Activated T-helper 17 cell treated with anti-CD3 and anti-CD28 coated beads, Interleukin-2, amount 50 U/mL, for 72 hours (primary cell): ENCODE measurements at regions not wholly inside any gene's neighbourhood (a gene's known extent, or its start where the extent isn't known, plus 50 kb on each side); places are given as distances from the start of the nearest gene placed in this dataset.

ENCODE experiments used
- ATAC-seq: fragments of 150-1000 bp; cut with Tn5 transposase; replicated peaks from 2 replicates; pipeline ENCODE4 v1.10.0; 2021; ENCODE audit warnings: mild to moderate bottlenecking, moderate library complexity
- H3K27ac Mint-ChIP-seq: one replicate; pipeline ENCODE4 v1.8.0; 2022; ENCODE audit warnings: mixed read lengths
- H3K27me3 Mint-ChIP-seq: one replicate; pipeline ENCODE4 v1.8.0; 2022; ENCODE audit warnings: mixed read lengths
- H3K36me3 Mint-ChIP-seq: one replicate; pipeline ENCODE4 v1.8.0; 2022; ENCODE audit warnings: low read depth, mild to moderate bottlenecking, mixed read lengths
- H3K4me1 Mint-ChIP-seq: one replicate; pipeline ENCODE4 v1.8.0; 2022; ENCODE audit warnings: mixed read lengths
- H3K4me3 Mint-ChIP-seq: one replicate; pipeline ENCODE4 v1.8.0; 2022; ENCODE audit warnings: mild to moderate bottlenecking, mixed read lengths
- H3K9me3 Mint-ChIP-seq: one replicate; pipeline ENCODE4 v1.8.0; 2022; ENCODE audit warnings: mixed read lengths

GRCh38 chr6:132954936-132955335 lies 140.6 kb downstream of the RPS12 start:
- H3K9me3 Mint-ChIP-seq: no peaks in the 10 kb centered on the region
- H3K27ac Mint-ChIP-seq: no peak overlapping the region
- no peak for ATAC-seq
- no peaks in the 10 kb centered on the region for H3K4me1 Mint-ChIP-seq
- no peak overlapping the region for H3K4me3 Mint-ChIP-seq
- peaks cover 29% of the 10 kb centered on the region for H3K27me3 Mint-ChIP-seq
- no peaks in the 10 kb centered on the region for H3K36me3 Mint-ChIP-seq

- no peak overlapping the region for H3K27ac Mint-ChIP-seq
- no peaks in the 10 kb centered on the region for H3K4me1 Mint-ChIP-seq
Measured at GRCh38 chr6:132959639-132960326, 145.4 kb downstream of the RPS12 start.

GRCh38 chr6:132960720-132961119 lies 146.4 kb downstream of the RPS12 start:
- H3K4me1 Mint-ChIP-seq: no peaks in the 10 kb centered on the region
- no peaks in the 10 kb centered on the region for H3K9me3 Mint-ChIP-seq
- no peaks in the 10 kb centered on the region for H3K36me3 Mint-ChIP-seq
- H3K27ac Mint-ChIP-seq: no peak overlapping the region
- ATAC-seq: no peak
- peaks cover 34% of the 10 kb centered on the region for H3K27me3 Mint-ChIP-seq
- no peak overlapping the region for H3K4me3 Mint-ChIP-seq

More at GRCh38 chr6:132959639-132960326, 145.4 kb downstream of the RPS12 start:
- ATAC-seq: no peak
- Mint-ChIP-seq H3K9me3 (no peaks in the 10 kb centered on the region), H3K27me3 (peaks cover 37% of the 10 kb centered on the region), H3K36me3 (no peaks in the 10 kb centered on the region), H3K4me3 (no peak overlapping the region)

- ATAC-seq: no peak
- no peak overlapping the region for H3K27ac Mint-ChIP-seq
- H3K36me3 Mint-ChIP-seq: no peaks in the 10 kb centered on the region
- no peaks in the 10 kb centered on the region for H3K9me3 Mint-ChIP-seq
- H3K27me3 Mint-ChIP-seq: peaks cover 34% of the 10 kb centered on the region
- H3K4me3 Mint-ChIP-seq: no peak overlapping the region
- H3K4me1 Mint-ChIP-seq: no peaks in the 10 kb centered on the region
Measured at GRCh38 chr6:132961122-132961521, 146.8 kb downstream of the RPS12 start.

- Mint-ChIP-seq H3K27ac (no peak overlapping the region), H3K4me1 (no peaks in the 10 kb centered on the region), H3K36me3 (no peaks in the 10 kb centered on the region), H3K9me3 (no peaks in the 10 kb centered on the region), H3K27me3 (peaks cover 34% of the 10 kb centered on the region), H3K4me3 (no peak overlapping the region)
- peak; percentile 3 for ATAC-seq
Measured at GRCh38 chr6:132961610-132962009, 147.2 kb downstream of the RPS12 start.

DNA sequence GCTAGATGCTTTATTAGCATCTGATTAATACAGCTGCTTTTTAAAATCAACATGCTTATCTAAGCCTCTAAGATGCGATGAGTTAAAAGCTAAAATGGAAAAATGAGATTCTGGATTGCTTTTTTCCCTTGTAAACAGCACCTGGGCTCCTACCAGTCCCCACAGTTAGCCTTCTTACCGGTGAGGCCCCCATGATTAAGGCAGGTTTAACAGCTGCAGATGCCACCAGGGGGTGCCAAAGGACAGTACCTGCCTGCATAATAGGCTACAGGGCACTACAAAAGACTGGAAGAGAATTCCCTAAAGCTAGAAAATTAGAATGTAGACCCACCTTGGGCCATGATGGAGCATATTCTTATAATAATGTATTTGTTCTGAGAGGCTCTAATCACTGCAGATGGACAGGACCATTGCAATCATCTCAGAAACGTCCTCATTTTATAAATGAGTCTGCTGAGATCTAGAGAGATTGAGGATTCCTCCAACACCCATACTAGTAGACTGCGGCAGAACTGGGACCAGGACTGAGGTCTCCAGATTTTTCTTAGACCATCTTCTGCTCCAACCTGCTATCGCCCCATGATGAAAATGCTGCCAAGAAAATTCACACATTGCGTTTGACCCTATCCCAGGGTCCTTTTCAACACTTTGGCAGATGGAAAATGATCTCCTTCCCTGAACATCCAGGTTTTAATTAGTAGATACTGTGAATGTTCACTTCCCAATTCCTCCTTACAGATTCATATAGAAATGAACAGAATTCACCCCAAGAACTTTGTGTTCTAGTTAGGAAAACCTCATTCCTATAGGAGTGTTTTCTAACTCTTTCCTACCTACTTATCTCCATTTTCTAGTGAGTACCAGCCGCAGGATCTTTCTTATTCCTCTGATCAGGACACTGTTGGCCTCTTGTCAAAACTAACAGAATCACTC lies 148.8 kb downstream of the RPS12 start:
- peaks cover 26% of the 10 kb centered on the region for H3K27me3 Mint-ChIP-seq
- no peaks in the 10 kb centered on the region for H3K4me1 Mint-ChIP-seq

DNA sequence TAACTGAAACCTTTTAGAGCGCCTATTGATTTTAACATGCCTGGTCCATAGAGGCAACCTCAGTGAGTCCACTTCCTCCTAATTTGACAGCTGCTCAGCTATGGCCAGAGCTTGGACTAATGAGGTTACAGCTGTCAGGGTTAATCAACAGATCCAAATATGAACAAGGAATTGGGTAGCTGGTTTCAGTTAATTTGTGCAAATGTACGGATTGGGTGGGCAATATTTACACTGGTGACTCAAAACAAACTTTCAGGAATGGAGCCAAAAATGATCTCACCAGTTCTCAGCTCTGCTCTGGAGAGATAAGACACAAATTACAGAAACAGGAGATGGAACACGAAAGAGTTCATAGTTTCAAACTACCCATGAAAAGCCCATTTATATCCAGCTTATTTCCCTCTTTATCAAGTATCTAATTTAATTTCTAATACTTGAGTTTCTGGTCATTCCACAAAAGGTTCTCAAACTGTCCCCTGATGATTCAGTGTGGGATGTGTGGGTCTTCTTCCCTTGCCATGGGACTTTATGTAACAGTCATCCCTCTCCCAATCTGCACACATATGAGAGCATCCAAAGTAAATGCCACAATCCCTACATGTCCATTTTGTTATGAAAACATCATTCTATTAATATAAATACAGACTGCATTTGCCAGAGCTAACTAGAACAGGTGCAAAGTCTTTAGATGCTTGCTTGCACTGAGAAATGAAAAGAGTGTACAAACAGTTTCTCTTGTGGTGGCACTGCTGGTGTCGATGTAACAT lies 149.9 kb downstream of the RPS12 start:
- Mint-ChIP-seq H3K9me3 (no peaks in the 10 kb centered on the region), H3K27me3 (peaks cover 24% of the 10 kb centered on the region), H3K36me3 (no peaks in the 10 kb centered on the region), H3K4me3 (no peak overlapping the region), H3K27ac (no peak overlapping the region), H3K4me1 (no peaks in the 10 kb centered on the region)
- ATAC-seq: no peak

More for the DNA sequence above, 148.8 kb downstream of the RPS12 start:
- ATAC-seq: peak; percentile 62
- Mint-ChIP-seq H3K27ac (no peak overlapping the region), H3K4me3 (no peak overlapping the region), H3K36me3 (no peaks in the 10 kb centered on the region), H3K9me3 (no peaks in the 10 kb centered on the region)

- Mint-ChIP-seq H3K27ac (no peak overlapping the region), H3K36me3 (no peaks in the 10 kb centered on the region), H3K27me3 (peaks cover 23% of the 10 kb centered on the region), H3K9me3 (no peaks in the 10 kb centered on the region), H3K4me1 (no peaks in the 10 kb centered on the region), H3K4me3 (no peak overlapping the region)
- no peak for ATAC-seq
Measured at GRCh38 chr6:132964868-132965382, 150.6 kb downstream of the RPS12 start.

DNA sequence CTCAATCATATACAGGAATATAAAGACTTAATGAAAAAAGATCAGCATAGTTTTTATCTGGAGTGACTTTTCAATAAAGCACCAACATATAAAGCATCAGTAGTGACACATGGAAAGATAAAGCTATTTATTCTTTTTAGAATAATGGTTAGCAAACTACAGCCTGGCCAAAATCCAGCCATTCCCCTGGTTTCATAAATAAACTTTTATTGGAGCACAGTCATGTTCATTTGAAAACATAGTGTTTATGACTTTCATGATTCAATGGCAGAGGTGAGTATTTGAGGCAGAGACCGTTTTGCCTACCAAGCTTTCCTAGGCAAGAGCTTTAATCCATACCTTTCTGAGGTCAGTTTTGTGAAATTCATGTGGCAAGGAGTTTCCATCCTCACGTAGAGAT lies 153.5 kb downstream of the RPS12 start:
- no peak overlapping the region for H3K27ac Mint-ChIP-seq
- H3K9me3 Mint-ChIP-seq: no peaks in the 10 kb centered on the region
- no peaks in the 10 kb centered on the region for H3K36me3 Mint-ChIP-seq
- H3K4me1 Mint-ChIP-seq: no peaks in the 10 kb centered on the region
- H3K4me3 Mint-ChIP-seq: no peak overlapping the region
- H3K27me3 Mint-ChIP-seq: peaks cover 16% of the 10 kb centered on the region
- no peak for ATAC-seq

GRCh38 chr6:132968419-132968950 lies 154.1 kb downstream of the RPS12 start:
- H3K27ac Mint-ChIP-seq: no peak overlapping the region
- H3K36me3 Mint-ChIP-seq: no peaks in the 10 kb centered on the region
- no peaks in the 10 kb centered on the region for H3K9me3 Mint-ChIP-seq
- ATAC-seq: no peak
- no peak overlapping the region for H3K4me3 Mint-ChIP-seq
- H3K4me1 Mint-ChIP-seq: no peaks in the 10 kb centered on the region
- peaks cover 14% of the 10 kb centered on the region for H3K27me3 Mint-ChIP-seq

DNA sequence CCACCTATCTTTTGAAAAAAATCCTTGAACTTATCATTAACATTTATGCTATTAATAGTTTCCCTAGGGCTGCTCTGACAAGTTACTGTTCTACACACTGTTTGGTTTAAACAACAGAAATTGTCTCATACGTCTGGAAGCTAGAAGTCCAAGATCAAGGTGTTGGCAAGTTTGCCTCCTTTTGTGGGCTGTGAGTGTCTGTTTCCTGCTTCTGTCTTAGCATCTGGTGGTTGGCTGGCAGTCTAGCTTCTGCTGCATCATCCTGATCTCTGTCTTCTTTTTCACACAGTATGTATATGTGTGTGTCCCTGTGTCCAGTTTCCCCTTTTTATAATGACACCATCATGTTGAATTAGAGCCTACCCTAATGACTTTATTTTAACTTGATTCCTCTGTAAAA lies 154.8 kb downstream of the RPS12 start:
- Mint-ChIP-seq H3K27me3 (peaks cover 20% of the 10 kb centered on the region), H3K4me3 (no peak overlapping the region), H3K9me3 (no peaks in the 10 kb centered on the region), H3K27ac (no peak overlapping the region), H3K4me1 (no peaks in the 10 kb centered on the region), H3K36me3 (no peaks in the 10 kb centered on the region)
- ATAC-seq: no peak

DNA sequence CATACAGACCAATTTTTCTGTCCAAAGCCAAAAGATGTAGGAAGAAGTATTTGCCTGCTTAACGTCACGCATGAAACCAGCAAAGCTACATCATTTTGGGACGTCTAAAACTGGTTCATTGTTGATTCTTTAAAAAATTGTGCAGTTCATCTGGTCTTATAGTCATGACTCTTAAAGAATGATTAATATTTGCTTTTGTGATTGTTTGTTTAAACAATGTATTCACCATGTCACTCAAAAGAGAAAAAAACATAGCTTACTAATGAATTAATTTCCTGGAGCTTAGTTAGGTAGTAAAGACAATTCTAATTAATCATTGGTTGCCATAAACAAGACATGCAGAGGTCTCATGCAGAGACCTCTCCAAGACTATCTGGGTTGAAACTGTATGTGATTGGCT lies 157.3 kb downstream of the RPS12 start:
- H3K9me3 Mint-ChIP-seq: no peaks in the 10 kb centered on the region
- H3K4me3 Mint-ChIP-seq: no peak overlapping the region
- H3K4me1 Mint-ChIP-seq: no peaks in the 10 kb centered on the region
- no peak for ATAC-seq
- H3K36me3 Mint-ChIP-seq: no peaks in the 10 kb centered on the region
- peaks cover 23% of the 10 kb centered on the region for H3K27me3 Mint-ChIP-seq
- no peak overlapping the region for H3K27ac Mint-ChIP-seq

GRCh38 chr6:132972254-132972653 lies 157.9 kb downstream of the RPS12 start:
- H3K27ac Mint-ChIP-seq: no peak overlapping the region
- no peak overlapping the region for H3K4me3 Mint-ChIP-seq
- no peaks in the 10 kb centered on the region for H3K9me3 Mint-ChIP-seq
- no peaks in the 10 kb centered on the region for H3K36me3 Mint-ChIP-seq
- no peak for ATAC-seq
- no peaks in the 10 kb centered on the region for H3K4me1 Mint-ChIP-seq
- peaks cover 26% of the 10 kb centered on the region for H3K27me3 Mint-ChIP-seq

DNA sequence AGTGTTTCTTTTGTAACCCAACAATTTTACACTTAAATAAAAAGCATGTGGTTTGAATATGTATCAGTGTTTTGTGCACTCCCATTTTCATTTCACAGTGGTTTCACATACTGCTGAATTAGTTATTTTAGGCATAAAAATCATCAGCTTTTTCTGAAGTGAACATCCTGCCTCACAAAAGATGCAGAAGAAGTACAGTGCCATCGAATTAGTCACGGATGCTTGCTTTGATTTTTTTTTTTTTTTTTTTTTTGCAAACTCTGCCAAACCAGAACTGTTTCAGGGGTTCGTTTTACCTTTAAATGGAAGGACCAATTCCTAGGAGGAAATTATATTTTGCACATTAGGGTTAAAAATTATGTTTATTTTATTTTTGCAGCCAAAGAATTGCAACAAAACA lies 158.6 kb downstream of the RPS12 start:
- Mint-ChIP-seq H3K4me1 (no peaks in the 10 kb centered on the region), H3K4me3 (no peak overlapping the region), H3K9me3 (no peaks in the 10 kb centered on the region), H3K36me3 (no peaks in the 10 kb centered on the region), H3K27ac (no peak overlapping the region), H3K27me3 (peaks cover 30% of the 10 kb centered on the region)
- no peak for ATAC-seq
